ENCODE measurements at regions not wholly inside any gene's neighbourhood (a gene's known extent, or its start where the extent isn't known, plus 50 kb on each side); places are given as distances from the start of the nearest gene placed in this dataset.

GRCh38 chr17:71405101-71405500 lies 715.7 kb upstream of the SOX9 start:
- H3K27me3 ChIP-seq: no peaks in the 10 kb centered on the region
- no peak for DNase-seq (ENCODE audit: low spot score)
- no peak overlapping the region for H3K4me3 ChIP-seq
- no peaks in the 10 kb centered on the region for H3K9me3 ChIP-seq
- no peaks in the 10 kb centered on the region for H3K4me1 ChIP-seq
- H3K27ac ChIP-seq: no peak overlapping the region
- no peaks in the 10 kb centered on the region for H3K36me3 ChIP-seq
- no peak for TF ChIP-seq CTCF (IDR thresholded peaks at IDR 0.05)

- no peak for DNase-seq (ENCODE audit: low spot score)
- no peaks in the 10 kb centered on the region for H3K27me3 ChIP-seq
- H3K9me3 ChIP-seq: no peaks in the 10 kb centered on the region
- no peaks in the 10 kb centered on the region for H3K4me1 ChIP-seq
- no peak for TF ChIP-seq CTCF (IDR thresholded peaks at IDR 0.05)
- no peak overlapping the region for H3K27ac ChIP-seq
- no peaks in the 10 kb centered on the region for H3K36me3 ChIP-seq
- no peak overlapping the region for H3K4me3 ChIP-seq
These were observed 712.8 kb upstream of the SOX9 start for GRCh38 chr17:71407981-71408380.

GRCh38 chr17:71409137-71409536 lies 711.7 kb upstream of the SOX9 start:
- Histone ChIP-seq H3K9me3 (no peaks in the 10 kb centered on the region), H3K4me3 (no peak overlapping the region), H3K4me1 (no peaks in the 10 kb centered on the region), H3K27ac (no peak overlapping the region), H3K27me3 (no peaks in the 10 kb centered on the region), H3K36me3 (no peaks in the 10 kb centered on the region)
- no peak for DNase-seq (ENCODE audit: low spot score)
- TF ChIP-seq CTCF (IDR thresholded peaks at IDR 0.05): no peak

DNA sequence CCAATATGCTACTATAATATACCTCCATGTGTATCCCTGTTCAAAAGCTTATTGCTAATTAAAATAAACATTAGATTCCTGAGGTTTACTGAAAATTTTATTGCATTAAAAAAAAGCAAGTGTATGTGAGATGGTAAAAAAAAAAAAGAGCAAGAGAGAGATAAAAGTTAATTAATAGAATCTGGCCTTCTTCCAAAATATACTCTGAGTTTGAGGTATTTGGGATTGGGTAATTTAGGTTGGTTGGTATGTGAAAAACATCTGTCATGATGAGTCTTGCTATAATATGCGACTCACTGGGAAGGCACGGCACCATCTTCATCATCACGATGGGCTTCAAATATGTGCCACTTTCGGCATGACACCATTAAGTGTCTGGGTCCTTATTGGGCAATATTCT lies 711.1 kb upstream of the SOX9 start:
- Histone ChIP-seq H3K27me3 (no peaks in the 10 kb centered on the region), H3K4me1 (no peaks in the 10 kb centered on the region), H3K4me3 (no peak overlapping the region), H3K9me3 (no peaks in the 10 kb centered on the region), H3K27ac (no peak overlapping the region), H3K36me3 (no peaks in the 10 kb centered on the region)
- no peak for DNase-seq (ENCODE audit: low spot score)
- TF ChIP-seq CTCF (IDR thresholded peaks at IDR 0.05): no peak

DNA sequence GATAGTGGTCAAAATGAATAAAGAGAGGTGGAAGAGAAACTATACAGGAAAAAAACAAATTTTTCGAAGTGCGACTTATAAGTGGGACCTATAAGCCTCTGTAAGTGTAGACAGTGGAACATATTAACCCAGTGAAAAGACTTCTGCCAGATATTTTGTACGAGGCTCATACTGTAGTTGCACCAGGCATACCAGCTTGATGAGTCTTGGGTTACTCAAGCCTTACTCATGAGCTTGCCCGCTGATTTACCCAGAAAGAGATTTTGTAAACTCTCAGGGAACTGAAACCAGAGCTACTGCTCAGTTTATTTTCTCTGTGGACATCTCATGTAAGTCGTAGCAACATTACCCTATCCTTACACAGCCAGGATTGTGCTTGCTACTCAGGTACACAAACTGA lies 708.0 kb upstream of the SOX9 start:
- DNase-seq (ENCODE audit: low spot score): no peak
- no peaks in the 10 kb centered on the region for H3K9me3 ChIP-seq
- H3K36me3 ChIP-seq: no peaks in the 10 kb centered on the region
- no peak overlapping the region for H3K4me3 ChIP-seq
- no peaks in the 10 kb centered on the region for H3K27me3 ChIP-seq
- H3K4me1 ChIP-seq: no peaks in the 10 kb centered on the region
- no peak overlapping the region for H3K27ac ChIP-seq
- TF ChIP-seq CTCF (IDR thresholded peaks at IDR 0.05): no peak

DNA sequence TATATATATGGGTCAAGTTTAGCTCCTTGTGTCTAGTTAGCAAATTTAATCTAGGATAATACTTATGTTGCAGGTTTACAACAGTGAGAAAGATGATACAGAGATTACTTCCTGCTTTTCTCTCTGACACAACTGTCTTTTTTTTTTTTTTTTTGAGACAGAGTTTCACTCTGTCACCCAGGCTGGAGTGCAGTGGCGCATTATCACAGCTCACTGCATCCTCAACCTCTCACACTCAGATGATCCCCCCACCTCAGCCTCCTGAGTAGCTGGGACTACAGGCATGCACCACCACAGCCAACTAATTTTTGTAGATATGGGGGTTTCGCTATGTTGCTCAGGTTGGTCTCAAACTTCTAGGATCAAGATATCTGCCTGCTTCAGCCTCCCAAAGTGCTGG lies 706.9 kb upstream of the SOX9 start:
- Histone ChIP-seq H3K27me3 (no peaks in the 10 kb centered on the region), H3K27ac (no peak overlapping the region), H3K36me3 (no peaks in the 10 kb centered on the region), H3K9me3 (peaks cover 0 to under 1% of the 10 kb centered on the region in 2 donors), H3K4me1 (no peaks in the 10 kb centered on the region), H3K4me3 (no peak overlapping the region)
- DNase-seq (ENCODE audit: low spot score): no peak
- TF ChIP-seq CTCF (IDR thresholded peaks at IDR 0.05): no peak
